CD14-positive monocyte (primary cell): ENCODE measurements at regions not wholly inside any gene's neighbourhood (a gene's known extent, or its start where the extent isn't known, plus 50 kb on each side); places are given as distances from the start of the nearest gene placed in this dataset.

Experiments used
- DNase-seq, 3 donors: peaks; one replicate each; pipeline ENCODE4 v3.0.0-alpha.2; 2011 to 2022
- H2AFZ ChIP-seq: 2 replicates; pipeline ENCODE4 v1.6.0; 2012; ENCODE audit warnings: mild to moderate bottlenecking, low read depth, low read length, inconsistent platforms; ENCODE audit not compliant: insufficient read depth, poor library complexity, severe bottlenecking
- H3K27ac ChIP-seq, 2 donors: 1 replicate in 1 of 2; 2 replicates in 1 of 2; pipeline ENCODE4 v1.5.1; 2012 to 2013; ENCODE audit warnings: low read length in 2 of 2, control low read depth in 1 of 2, inconsistent platforms in 1 of 2, low read depth in 1 of 2, mild to moderate bottlenecking in 1 of 2
- H3K27me3 ChIP-seq, 2 donors: one replicate each; pipeline versions ENCODE4 v1.6.0 to v1.6.1; 2011 to 2013; ENCODE audit warnings: low read length in 2 of 2; ENCODE audit not compliant: control insufficient read depth in 2 of 2, insufficient read depth in 2 of 2
- H3K36me3 ChIP-seq, 2 donors: replicated peaks in 1 of 2; 1 replicate in 1 of 2; 2 replicates in 1 of 2; pipeline versions ENCODE4 v1.5.1 to v1.6.1; 2012 to 2013; ENCODE audit warnings: low read length in 2 of 2, control low read depth in 1 of 2, inconsistent platforms in 1 of 2, mild to moderate bottlenecking in 1 of 2; ENCODE audit not compliant: insufficient read depth in 2 of 2, control insufficient read depth in 1 of 2
- H3K4me1 ChIP-seq, 2 donors: 1 replicate in 1 of 2; 2 replicates in 1 of 2; pipeline versions ENCODE4 v1.5.1 to v1.6.1; 2012 to 2013; ENCODE audit warnings: low read length in 2 of 2, control low read depth in 1 of 2, inconsistent platforms in 1 of 2, mild to moderate bottlenecking in 1 of 2, moderate library complexity in 1 of 2; ENCODE audit not compliant: insufficient read depth in 2 of 2, control insufficient read depth in 1 of 2
- H3K4me2 ChIP-seq: replicated peaks from 2 replicates; pipeline ENCODE3; 2012; ENCODE audit warnings: low read length, moderate library complexity, mild to moderate bottlenecking; ENCODE audit not compliant: poor library complexity, severe bottlenecking; ENCODE audit errors: extremely low read depth
- H3K4me3 ChIP-seq, 3 experiments: fragments of 200-600 bp in 1 of 3; sonication (generic) in 1 of 3; replicated peaks in 1 of 3; 1 replicate in 2 of 3; 2 replicates in 1 of 3; pipeline ENCODE4 v1.5.1; 2011 to 2013; ENCODE audit warnings: low read length in 3 of 3, mild to moderate bottlenecking in 3 of 3, control low read depth in 2 of 3, low read depth in 2 of 3, inconsistent platforms in 1 of 3, moderate library complexity in 1 of 3
- H3K79me2 ChIP-seq: 2 replicates; pipeline ENCODE4 v1.6.0; 2012; ENCODE audit warnings: mild to moderate bottlenecking, control low read depth, inconsistent platforms, low read length, moderate library complexity; ENCODE audit not compliant: insufficient read depth
- H3K9ac ChIP-seq: 2 replicates; pipeline ENCODE4 v1.6.0; 2017; ENCODE audit warnings: low read length, mild to moderate bottlenecking; ENCODE audit not compliant: insufficient read depth, poor library complexity, severe bottlenecking
- H3K9me3 ChIP-seq, 2 donors: replicated peaks in 1 of 2; 1 replicate in 1 of 2; 2 replicates in 1 of 2; pipeline versions ENCODE4 v1.5.1 to v1.6.1; 2012 to 2013; ENCODE audit warnings: low read length in 2 of 2, control low read depth in 1 of 2; ENCODE audit not compliant: control insufficient read depth in 1 of 2, insufficient read depth in 1 of 2
- H4K20me1 ChIP-seq: 2 replicates; pipeline ENCODE4 v1.6.0; 2012; ENCODE audit warnings: mild to moderate bottlenecking, low read length, control low read depth, moderate library complexity; ENCODE audit not compliant: insufficient read depth
- H3K27ac Mint-ChIP-seq, 7 donors: one replicate each; pipeline ENCODE4 v1.8.0; 2020; ENCODE audit warnings: mild to moderate bottlenecking in 7 of 7, mixed read lengths in 7 of 7, moderate library complexity in 6 of 7, inconsistent platforms in 2 of 7
- H3K27me3 Mint-ChIP-seq, 3 donors: one replicate each; pipeline ENCODE4 v1.8.0; 2021 to 2022; ENCODE audit warnings: low read depth in 3 of 3, mild to moderate bottlenecking in 3 of 3, mixed read lengths in 3 of 3, moderate library complexity in 3 of 3, inconsistent platforms in 1 of 3
- H3K36me3 Mint-ChIP-seq, 2 donors: one replicate each; pipeline ENCODE4 v1.8.0; 2020; ENCODE audit warnings: mixed read lengths in 2 of 2, inconsistent platforms in 1 of 2, mild to moderate bottlenecking in 1 of 2
- H3K4me1 Mint-ChIP-seq: one replicate; pipeline ENCODE4 v1.8.0; 2020; ENCODE audit warnings: mild to moderate bottlenecking, mixed read lengths
- H3K4me3 Mint-ChIP-seq, 2 donors: one replicate each; pipeline ENCODE4 v1.8.0; 2020; ENCODE audit warnings: mild to moderate bottlenecking in 2 of 2, mixed read lengths in 2 of 2, moderate library complexity in 1 of 2
- H3K9me3 Mint-ChIP-seq, 7 donors: one replicate each; pipeline ENCODE4 v1.8.0; 2020 to 2022; ENCODE audit warnings: mixed read lengths in 7 of 7, mild to moderate bottlenecking in 6 of 7, moderate library complexity in 6 of 7, inconsistent platforms in 2 of 7
- WGBS: methylation state at CpG from one replicate; pipeline ENCODE4 v1.1.5; 2013; ENCODE audit warnings: missing lambda C conversion rate; ENCODE audit not compliant: insufficient coverage; 5-methylcytosine and 5-hydroxymethylcytosine counted together
- intact Hi-C, 2 donors: fragments of 100-400 bp; cut with micrococcal nuclease; formaldehyde crosslinking; loops; one replicate each; pipeline versions ENCODE4 v1.15.0 to v1.15.1; 2023
- TF ChIP-seq, protein P1 (sequence below): fragments of 200-600 bp; IDR thresholded peaks from one replicate; pipeline ENCODE4 v1.8.0; 2022; ENCODE audit warnings: antibody characterized with exemption, mild to moderate bottlenecking

GRCh38 chr2:56654936-56655335 lies 471.1 kb downstream of the CCDC85A start:
- no peak overlapping the region for H3K27ac ChIP-seq
- no peaks in the 10 kb centered on the region for H3K9me3 ChIP-seq
- intact Hi-C loops: no loop called here
- TF ChIP-seq, protein P1, sequence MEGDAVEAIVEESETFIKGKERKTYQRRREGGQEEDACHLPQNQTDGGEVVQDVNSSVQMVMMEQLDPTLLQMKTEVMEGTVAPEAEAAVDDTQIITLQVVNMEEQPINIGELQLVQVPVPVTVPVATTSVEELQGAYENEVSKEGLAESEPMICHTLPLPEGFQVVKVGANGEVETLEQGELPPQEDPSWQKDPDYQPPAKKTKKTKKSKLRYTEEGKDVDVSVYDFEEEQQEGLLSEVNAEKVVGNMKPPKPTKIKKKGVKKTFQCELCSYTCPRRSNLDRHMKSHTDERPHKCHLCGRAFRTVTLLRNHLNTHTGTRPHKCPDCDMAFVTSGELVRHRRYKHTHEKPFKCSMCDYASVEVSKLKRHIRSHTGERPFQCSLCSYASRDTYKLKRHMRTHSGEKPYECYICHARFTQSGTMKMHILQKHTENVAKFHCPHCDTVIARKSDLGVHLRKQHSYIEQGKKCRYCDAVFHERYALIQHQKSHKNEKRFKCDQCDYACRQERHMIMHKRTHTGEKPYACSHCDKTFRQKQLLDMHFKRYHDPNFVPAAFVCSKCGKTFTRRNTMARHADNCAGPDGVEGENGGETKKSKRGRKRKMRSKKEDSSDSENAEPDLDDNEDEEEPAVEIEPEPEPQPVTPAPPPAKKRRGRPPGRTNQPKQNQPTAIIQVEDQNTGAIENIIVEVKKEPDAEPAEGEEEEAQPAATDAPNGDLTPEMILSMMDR: no peak
- no peak for DNase-seq
- Mint-ChIP-seq H3K36me3 (no peaks in the 10 kb centered on the region), H3K4me3 (no peak overlapping the region), H3K27me3 (peaks cover 0 to 1% (median 0%) of the 10 kb centered on the region in 3 donors), H3K27ac (no peak overlapping the region), H3K9me3 (peaks cover 0 to 5% (median under 1%) of the 10 kb centered on the region in 7 donors), H3K4me1 (no peaks in the 10 kb centered on the region)
- H3K4me1 ChIP-seq: no peaks in the 10 kb centered on the region
- no peak overlapping the region for H2AFZ ChIP-seq
- H3K9ac ChIP-seq: no peak overlapping the region
- H3K27me3 ChIP-seq: no peaks in the 10 kb centered on the region
- H3K4me2 ChIP-seq: no peak overlapping the region
- no peaks in the 10 kb centered on the region for H4K20me1 ChIP-seq
- H3K4me3 ChIP-seq: no peak overlapping the region
- H3K36me3 ChIP-seq: no peaks in the 10 kb centered on the region
- H3K79me2 ChIP-seq: no peaks in the 10 kb centered on the region

DNA sequence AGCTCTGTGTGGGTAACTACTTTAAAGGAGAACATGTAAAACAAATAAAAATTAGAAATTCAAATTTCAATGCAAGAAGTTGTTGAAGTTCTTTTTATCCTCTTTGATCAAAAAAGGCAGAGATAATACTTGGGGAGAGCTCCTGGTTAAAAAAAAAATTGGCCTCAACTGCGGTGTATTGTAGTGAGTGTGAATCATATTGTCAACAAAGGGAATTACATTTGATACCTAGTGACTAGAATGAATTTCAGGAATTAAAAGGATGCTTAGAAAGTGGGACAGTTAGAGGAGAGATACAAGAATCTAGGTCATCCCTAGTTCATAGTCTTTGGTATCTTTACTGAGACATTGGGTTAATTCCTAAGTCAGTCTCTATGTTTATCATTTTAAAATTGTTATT lies 473.0 kb downstream of the CCDC85A start:
- H3K9ac ChIP-seq: no peak overlapping the region
- no peak overlapping the region for H3K4me3 ChIP-seq
- H3K4me1 ChIP-seq: no peaks in the 10 kb centered on the region
- no peak overlapping the region for H2AFZ ChIP-seq
- H3K4me2 ChIP-seq: no peak overlapping the region
- no peaks in the 10 kb centered on the region for H3K36me3 ChIP-seq
- H4K20me1 ChIP-seq: no peaks in the 10 kb centered on the region
- no peaks in the 10 kb centered on the region for H3K9me3 ChIP-seq
- Mint-ChIP-seq H3K9me3 (peaks cover 0 to 6% (median 0%) of the 10 kb centered on the region in 7 donors), H3K4me3 (no peak overlapping the region), H3K4me1 (no peaks in the 10 kb centered on the region), H3K36me3 (no peaks in the 10 kb centered on the region), H3K27ac (no peak overlapping the region), H3K27me3 (no peaks in the 10 kb centered on the region)
- intact Hi-C loops: no loop called here
- no peak overlapping the region for H3K27ac ChIP-seq
- DNase-seq: no peak
- no peaks in the 10 kb centered on the region for H3K79me2 ChIP-seq
- H3K27me3 ChIP-seq: no peaks in the 10 kb centered on the region
- WGBS: 82% methylated on average over 1 of the region's 1 CpG
- TF ChIP-seq, protein P1: no peak
